ENCODE measurements at regions not wholly inside any gene's neighbourhood (a gene's known extent, or its start where the extent isn't known, plus 50 kb on each side); places are given as distances from the start of the nearest gene placed in this dataset.

- no peak for DNase-seq (ENCODE audit: low spot score)
Observed at GRCh38 chr11:15773476-15774387, 582.6 kb downstream of the SOX6 start.

- no peak for DNase-seq (ENCODE audit: low spot score)
Observed at GRCh38 chr11:15774388-15774939, 581.9 kb downstream of the SOX6 start.

GRCh38 chr11:15775015-15775541, 581.3 kb downstream of the SOX6 start:
- no peak for DNase-seq (ENCODE audit: low spot score)

- DNase-seq (ENCODE audit: low spot score): no peak
Observed at GRCh38 chr11:15775797-15776196, 580.5 kb downstream of the SOX6 start.

GRCh38 chr11:15776366-15776765, 580.0 kb downstream of the SOX6 start:
- no peak for DNase-seq (ENCODE audit: low spot score)

- DNase-seq (ENCODE audit: low spot score): no peak
Observed at GRCh38 chr11:15779518-15779917, 576.8 kb downstream of the SOX6 start.

- no peak for DNase-seq (ENCODE audit: low spot score)
Observed at GRCh38 chr11:15780382-15780781, 576.0 kb downstream of the SOX6 start.

GRCh38 chr11:15780837-15781236, 575.5 kb downstream of the SOX6 start:
- DNase-seq (ENCODE audit: low spot score): no peak

- DNase-seq (ENCODE audit: low spot score): no peak
Observed at GRCh38 chr11:15783619-15784018, 572.7 kb downstream of the SOX6 start.

- DNase-seq (ENCODE audit: low spot score): peak; percentile 8
Observed at GRCh38 chr11:15793043-15793996, 563.0 kb downstream of the SOX6 start.

GRCh38 chr11:15794361-15795150, 561.8 kb downstream of the SOX6 start:
- no peak for DNase-seq (ENCODE audit: low spot score)

GRCh38 chr11:15795378-15795777, 561.0 kb downstream of the SOX6 start:
- DNase-seq (ENCODE audit: low spot score): no peak

GRCh38 chr11:15800111-15800800, 556.1 kb downstream of the SOX6 start:
- peak; percentile 44 for DNase-seq (ENCODE audit: low spot score)

- DNase-seq (ENCODE audit: low spot score): no peak
Observed at GRCh38 chr11:15801126-15801525, 555.2 kb downstream of the SOX6 start.

GRCh38 chr11:15801616-15802015, 554.7 kb downstream of the SOX6 start:
- DNase-seq (ENCODE audit: low spot score): no peak

GRCh38 chr11:15805726-15806125, 550.6 kb downstream of the SOX6 start:
- DNase-seq (ENCODE audit: low spot score): no peak

- DNase-seq (ENCODE audit: low spot score): no peak
Observed at GRCh38 chr11:15806217-15806616, 550.1 kb downstream of the SOX6 start.

- no peak for DNase-seq (ENCODE audit: low spot score)
Observed at GRCh38 chr11:15807827-15808226, 548.5 kb downstream of the SOX6 start.

- no peak for DNase-seq (ENCODE audit: low spot score)
Observed at GRCh38 chr11:15810082-15810481, 546.3 kb downstream of the SOX6 start.

GRCh38 chr11:15810525-15810924, 545.8 kb downstream of the SOX6 start:
- no peak for DNase-seq (ENCODE audit: low spot score)

Measured in COLO829 (cell line).